Hematopoietic multipotent progenitor cell treated with erythropoietin and hydrocortisone succinate and interleukin-3 and kit ligand, for 4 days (in vitro differentiated cells): ENCODE measurements at regions not wholly inside any gene's neighbourhood (a gene's known extent, or its start where the extent isn't known, plus 50 kb on each side); places are given as distances from the start of the nearest gene placed in this dataset.

Source experiments
- DNase-seq: peaks from one replicate; pipeline ENCODE4 v3.0.0-alpha.2; 2015

DNA sequence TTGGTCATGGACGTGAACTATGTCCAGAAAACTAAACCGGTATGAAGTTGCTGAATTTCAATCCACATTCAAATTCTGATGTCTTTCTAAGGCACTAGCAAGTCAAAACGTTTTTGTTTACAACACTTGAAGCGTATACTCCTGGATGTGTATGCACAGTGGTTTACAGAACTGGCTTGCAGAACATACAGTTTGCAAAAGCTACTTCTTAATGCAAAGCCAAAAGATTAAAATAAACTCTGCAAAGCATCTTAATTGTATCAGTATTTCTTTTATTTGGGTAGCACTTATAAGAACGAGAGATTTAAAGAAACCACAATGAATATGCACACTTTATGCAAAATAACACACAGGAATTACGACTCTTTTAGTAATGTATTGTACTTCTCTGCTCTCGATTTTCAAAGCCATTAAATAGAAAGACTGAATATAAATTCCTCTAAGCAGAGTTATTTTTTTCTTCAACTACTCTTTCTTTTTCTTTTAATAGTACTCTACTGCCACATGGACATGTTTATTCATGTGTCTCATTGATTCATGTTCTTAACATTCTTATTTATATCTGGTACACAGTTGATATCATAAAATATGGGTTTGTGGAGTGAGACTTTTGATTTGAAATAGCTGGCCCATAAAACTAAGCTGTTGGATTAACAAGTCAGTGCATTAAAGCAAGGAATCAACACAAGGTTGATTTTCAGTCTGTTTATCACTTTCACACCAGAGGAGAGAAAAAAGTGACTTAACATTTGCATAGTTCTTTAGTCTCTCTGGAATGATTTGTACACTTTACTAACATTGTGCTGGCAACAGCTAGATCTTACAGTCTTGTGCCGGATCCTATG, 189.4 kb upstream of the STEAP4 start:
- no peak for DNase-seq

DNA sequence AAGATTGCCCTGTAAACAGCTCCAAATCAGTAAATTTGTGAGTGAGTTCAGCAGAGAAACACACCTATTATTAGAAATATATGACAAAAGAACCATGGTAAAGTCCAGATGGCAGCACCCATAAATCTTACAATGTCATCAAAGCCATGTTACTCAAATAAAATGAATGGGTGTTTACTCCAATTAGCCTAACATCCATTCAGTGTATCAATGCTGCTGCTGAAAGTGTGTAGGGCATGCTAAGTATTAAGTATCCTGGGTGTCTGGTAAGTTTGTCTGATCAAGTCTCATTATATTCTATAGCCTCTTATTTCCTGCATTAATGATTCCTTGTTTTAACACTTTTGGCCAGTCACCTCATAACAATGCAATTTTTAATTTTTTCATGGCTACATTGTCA, 185.5 kb upstream of the STEAP4 start:
- no peak for DNase-seq

DNA sequence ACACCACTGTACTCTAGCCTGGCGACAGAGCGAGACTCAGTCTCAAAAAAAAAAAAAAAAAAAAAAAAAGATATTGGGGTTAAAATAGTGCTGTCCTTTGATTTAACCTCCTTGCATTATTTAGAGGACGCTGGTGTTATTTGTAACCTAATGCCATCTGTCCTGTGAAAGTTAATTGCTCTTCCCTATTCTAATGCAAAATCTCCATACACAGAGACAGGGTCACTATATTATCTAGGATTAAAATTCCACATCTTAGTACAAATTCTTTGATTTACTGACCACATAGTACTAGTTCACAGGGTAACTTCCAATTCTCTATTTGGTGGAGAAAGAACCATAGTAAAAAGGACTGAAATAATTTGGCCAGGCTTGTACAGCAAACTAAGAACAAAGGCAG, 184.2 kb upstream of the STEAP4 start:
- DNase-seq = no peak

DNA sequence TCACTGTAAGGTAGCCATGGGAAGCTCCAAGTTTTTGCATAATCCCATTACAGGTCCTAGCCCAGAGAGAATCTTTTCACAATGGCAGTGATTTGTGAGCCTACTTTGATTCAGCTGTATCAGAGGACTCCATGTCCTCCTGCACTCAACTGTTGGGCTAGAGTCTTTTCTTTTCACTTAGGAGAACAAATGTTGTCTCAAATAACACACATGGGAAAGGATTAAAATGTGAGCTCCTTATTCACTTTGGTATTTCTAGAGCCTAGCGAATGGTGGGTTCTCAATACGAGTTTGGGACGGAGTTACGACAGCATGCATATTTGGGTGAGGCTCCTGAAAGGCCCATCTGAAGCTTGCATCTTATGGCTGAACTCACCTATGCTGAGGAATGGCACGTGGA, 183.5 kb upstream of the STEAP4 start:
- no peak for DNase-seq

DNA sequence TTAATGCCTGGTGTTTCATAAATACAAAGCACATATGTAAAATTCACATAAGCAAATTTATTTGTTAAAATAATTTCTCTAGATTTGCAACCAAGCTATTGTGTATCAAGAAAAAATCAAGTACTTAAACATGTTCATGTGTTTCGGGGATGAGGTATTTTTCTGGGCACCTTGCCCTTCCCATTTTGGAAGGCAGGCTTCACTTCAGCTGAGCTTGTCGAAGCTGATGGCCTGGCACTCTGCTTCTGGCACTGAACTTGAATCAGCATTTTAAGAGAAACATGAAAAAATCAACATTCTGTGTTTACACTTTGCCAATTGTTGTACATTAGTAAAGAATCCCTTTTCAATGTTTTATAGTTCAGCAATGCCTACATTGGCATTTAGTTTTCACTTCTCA, 179.1 kb upstream of the STEAP4 start:
- DNase-seq = no peak

DNA sequence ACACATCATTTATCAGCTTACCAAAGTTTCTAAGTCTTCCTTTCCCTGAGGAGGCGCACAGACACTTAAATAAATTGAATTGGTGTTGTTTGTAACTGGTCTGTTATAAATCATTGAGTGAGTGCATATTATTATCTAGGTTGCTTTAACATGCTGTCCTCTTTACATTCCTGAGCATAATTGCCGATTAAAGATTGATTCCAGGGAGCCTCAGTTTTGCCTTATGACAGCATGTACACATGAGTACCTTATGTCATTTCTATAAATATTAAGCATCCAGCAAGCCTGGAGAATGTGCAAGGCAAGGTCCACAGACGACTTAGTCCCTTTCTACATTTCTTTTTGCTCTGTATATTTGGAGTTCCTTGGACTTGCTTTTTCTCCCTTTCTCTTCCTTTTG, 177.9 kb upstream of the STEAP4 start:
- DNase-seq = no peak

DNA sequence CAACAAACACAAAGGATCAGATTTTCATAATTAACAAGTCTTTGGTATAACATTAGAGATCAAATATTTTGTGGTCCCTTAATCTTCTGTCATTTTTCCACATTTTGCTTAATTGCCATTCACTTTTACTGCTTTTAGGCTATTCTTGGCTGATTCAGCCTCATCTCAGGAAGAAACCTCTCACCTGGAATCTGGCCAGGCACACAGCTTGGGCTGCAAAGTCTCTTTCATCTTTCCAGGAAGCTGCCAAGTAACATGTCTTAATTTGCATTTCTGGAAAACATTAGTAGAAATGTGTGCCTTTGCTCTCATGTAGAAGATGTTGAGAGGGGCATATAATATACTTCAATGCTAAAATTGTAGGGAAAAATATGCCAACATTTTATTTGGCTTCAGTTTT, 174.2 kb upstream of the STEAP4 start:
- DNase-seq = no peak

DNA sequence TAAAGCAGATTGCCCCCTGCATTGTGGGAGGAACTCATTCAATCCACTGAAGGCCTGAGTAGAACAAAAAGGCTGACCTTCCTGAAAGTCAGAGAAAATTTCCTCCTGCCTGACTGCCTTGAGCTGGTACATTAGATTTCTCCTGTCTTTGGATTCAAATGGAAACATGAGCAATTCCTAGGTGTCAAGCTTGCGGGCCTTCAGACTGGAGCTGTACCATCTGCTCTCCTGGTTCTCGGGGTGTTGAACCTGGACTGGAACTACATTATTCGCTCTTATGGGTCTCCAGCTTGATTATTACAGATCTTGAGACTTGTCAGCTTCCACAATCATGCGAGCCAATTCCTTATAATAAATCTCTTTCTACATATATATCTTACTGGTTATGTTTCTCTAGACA, 173.6 kb upstream of the STEAP4 start:
- DNase-seq = no peak

DNA sequence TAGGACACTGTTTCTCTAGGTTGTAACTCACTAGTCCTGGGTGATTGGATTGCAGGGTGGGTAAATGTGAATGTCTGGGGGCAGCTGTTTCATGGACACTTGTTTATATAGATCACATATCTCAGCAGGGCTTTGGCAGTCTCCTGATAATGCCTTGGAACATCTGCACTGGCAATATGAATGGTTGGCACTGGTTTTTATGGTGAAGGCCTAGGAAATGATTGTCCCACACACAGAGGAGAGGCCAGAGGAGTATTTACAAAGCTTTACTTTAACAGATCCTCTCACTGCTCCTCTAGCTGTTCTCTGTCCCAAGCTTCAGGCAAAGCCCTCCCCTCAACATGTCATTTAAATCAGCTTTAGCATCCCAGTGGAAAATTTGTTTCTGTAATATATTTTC, 171.3 kb upstream of the STEAP4 start:
- no peak for DNase-seq

DNA sequence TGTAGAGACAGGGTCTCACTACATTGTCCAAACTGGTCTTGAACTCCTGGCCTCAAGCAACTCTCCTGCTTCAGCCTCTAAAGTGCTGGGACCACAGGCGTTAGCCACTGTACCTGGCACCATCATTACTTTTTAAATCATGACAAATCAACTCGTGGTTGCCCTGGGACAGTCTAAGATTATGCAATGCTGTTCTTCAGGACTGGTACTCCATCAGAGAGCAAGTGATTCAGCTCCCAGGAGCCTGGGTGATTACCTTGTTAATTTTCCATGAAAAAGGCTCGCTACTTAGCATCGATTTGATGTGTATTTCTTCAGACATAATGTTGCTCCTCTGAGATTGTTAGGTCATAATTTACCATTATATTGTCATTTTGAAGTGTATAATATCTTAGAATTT, 158.9 kb upstream of the STEAP4 start:
- no peak for DNase-seq

DNA sequence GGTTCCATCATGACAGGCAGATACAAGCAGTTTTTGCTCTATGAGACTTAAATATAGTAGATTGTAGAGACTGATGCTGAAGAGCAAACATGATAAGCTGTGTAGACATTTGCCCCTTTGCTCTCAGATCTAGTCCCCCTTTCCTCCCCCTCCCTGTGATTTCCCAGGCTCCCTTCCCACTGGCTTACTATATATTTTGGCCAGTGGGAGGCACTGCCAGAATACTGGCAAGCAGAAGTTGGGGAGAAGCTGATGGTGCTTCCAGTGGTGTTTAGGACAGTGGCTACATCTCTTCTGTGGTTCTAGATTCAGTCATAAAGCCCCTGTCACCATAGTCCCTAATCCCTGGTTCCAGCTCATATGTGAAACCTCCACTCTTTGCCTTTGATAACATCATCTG, 156.1 kb upstream of the STEAP4 start:
- no peak for DNase-seq

DNA sequence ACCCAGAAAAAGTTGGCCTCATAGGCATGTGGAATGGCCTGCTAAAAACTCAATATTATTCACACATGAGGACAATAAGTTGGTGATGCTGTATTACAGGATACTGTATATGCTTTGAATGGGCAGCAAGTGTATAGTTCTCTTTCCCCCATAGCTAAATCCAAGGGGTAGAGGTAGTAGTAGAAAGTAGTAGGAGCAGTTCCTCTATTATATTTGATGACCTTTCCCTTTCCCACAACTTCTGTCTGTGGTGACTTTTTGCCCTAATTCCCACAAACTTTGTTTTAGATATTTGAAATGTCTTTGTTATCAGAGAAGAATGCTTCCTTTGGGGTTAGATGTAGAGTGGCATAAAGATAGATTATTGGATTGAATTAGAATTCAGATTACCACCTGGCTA, 154.0 kb upstream of the STEAP4 start:
- no peak for DNase-seq

DNA sequence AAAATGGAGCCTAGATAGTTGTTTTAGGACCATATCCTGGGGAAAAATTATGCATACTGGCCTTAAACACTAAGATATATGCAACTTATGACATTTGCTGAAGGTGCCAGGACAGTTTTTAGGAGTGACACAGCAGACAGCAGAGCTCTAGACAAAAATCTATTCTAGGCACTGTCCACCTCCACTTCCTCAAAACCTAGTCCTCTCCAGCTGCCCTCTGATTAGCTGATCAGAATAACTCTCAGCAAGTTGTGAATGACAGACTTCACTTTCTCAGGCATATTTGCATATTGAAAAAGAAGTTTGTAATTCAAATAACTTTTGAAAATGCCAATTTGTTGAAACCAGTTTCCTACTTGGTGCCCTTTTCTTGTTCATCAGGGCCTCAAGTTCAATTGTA, 152.3 kb upstream of the STEAP4 start:
- no peak for DNase-seq

DNA sequence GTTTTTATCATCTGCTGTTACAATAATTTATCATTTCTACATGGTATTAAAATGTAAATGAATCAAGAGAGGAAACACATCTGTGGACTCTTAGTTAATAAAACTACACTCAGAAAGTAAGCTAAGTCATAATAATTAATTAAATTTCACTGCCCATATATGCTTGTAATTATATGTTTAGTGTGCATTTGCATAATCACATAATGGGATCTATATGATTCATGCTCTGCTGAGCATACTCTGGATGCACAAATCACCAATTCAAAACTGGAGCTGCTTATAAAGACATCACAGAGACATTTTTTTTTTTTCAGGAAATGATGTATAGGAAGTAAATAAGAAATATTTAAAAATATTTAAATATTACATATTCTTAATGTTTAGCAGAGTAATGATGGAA, 151.6 kb upstream of the STEAP4 start:
- no peak for DNase-seq

DNA sequence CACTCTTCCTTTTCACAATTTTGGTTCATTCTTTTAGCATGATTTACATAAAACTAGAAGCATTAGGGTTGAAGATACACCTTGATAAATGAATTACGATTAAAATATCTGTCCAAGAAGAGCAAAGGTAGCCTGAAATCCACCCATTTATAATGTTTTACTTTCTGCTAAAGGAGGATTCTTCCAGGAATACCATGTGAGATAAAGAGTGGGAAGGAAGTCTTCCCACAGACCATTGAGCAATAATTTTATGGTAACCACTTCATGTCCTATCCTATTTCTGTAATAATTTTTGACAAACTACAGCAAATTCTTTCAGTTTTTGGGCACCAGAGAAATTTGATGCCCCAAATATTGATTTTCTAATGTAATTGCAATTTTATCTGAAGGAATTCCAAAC, 150.6 kb upstream of the STEAP4 start:
- DNase-seq = no peak

DNA sequence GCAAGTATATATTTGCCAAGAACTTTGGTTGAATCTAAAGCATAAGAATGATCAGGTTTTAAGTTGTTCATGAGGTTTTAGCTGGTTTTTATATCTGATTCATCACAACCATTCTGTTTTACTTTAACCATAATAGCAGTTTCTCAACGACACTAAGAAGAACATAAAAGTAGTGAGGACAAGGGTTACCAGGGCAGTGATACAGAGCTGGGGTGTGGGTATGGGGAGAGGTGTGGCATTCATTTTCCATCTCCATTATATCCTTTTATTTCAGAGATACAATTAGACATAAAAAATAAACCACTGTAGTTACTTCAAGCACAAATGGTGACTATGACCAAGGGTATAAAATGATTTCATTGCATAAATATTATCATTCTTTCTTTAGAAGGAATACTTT, 149.8 kb upstream of the STEAP4 start:
- DNase-seq = no peak

DNA sequence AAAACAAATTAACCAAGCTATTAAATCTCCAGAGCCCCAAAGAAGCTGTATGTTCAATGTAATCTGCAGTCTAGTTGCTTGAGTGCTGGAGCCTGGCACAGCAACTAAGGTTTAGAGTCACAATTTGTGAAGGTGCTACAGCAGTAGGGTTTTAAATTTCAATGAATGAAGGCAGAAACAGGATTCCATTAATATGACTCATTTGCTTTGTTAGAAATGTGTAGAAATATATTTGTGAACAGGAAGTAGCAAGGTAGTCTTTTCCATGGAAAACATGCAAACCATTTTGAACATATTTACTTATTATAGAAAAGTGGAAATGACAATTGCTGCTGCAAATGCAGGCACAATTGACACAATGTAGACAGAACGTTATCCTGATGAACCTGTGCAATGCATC, 149.0 kb upstream of the STEAP4 start:
- no peak for DNase-seq

DNA sequence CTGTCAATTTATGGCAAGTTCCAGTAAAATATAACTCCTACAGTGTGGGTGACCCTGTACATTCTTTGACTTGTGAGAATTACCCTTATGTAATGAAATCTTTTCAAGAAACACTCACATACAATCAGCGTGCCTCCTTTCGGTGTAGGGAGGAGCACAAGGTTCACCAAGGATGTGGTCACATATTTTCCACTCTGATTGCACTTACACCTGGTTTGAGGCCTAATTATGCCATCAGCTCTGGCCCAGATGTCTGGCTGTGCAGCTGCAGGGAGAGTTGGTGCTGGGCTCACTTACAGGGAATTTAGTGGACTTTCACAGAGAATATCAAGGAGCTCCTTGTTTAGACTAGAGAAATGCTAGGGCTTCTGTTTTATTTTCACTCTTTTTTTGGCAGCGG, 146.0 kb upstream of the STEAP4 start:
- DNase-seq = no peak

DNA sequence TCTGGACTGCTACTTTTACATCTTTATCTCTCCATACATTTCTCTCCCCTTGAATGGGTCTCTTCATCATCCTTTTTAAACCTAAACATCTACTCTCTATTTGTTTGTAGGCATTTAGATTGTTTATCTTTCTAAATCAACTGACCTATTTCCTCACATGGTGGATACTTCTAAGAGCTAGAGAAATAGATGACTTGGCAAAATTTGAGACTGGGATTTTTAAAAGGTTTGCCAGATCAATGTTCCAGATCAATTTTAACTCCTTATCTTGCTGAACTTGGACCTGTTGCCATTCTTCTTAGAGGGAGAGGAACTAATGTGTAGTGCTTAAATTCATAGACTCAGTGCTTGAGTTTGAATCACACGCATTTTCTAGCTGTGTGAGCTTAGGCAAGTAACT, 144.2 kb upstream of the STEAP4 start:
- no peak for DNase-seq

DNA sequence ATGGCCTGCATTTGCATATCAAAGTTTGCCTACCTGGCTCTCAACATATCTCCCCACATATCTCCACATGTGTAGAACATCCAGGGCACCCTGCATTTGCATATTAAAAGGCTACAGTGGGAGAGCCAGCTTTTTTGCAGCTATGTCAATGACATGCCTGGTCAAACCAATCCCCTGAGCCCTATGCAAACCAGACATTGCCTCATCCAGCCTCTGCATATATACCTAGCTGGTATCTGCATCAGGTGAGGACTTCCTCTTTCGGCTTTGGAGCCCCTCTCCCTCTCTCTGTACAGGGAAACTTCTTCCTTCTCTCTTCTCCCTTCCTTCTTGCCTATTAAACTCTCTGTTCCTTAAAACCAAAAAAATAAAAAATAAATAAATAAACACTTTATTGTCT, 142.7 kb upstream of the STEAP4 start:
- DNase-seq = no peak

DNA sequence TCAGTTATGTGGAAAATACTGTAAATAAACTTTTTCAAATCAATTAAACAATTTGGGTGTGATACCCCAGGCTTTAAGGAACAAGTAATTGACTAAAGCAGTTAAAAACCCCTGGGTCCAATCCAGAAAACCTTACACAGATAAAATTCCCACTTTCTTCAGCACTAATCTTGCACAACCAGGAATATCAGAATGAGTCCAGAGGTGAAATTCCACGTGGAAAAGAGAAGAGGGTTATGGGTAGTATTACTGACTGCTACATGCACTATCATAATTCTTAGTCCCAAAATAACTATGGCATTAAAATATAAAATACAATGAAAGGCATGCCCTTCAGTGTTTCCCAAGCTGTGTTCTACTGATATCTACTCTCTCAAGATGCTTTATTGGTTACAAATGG, 135.7 kb upstream of the STEAP4 start:
- DNase-seq = no peak

DNA sequence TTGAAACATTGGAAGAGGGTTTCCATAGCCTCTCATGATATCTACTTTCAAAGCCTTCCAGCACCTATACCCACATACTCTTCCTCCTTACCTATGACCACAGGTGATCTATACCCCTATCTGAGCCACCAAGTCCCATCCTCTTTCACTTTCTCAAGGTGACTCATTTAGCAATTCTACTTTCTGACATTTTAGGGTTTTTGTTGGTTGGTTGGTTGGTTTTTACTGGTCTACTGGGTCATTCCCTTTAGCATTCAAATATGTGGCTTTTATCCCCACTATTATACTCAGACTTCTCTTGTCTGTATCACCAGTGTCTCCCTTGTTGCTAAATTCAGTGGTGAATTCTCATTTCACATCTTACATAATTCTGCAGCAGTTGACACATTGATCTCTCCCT, 130.4 kb upstream of the STEAP4 start:
- no peak for DNase-seq

DNA sequence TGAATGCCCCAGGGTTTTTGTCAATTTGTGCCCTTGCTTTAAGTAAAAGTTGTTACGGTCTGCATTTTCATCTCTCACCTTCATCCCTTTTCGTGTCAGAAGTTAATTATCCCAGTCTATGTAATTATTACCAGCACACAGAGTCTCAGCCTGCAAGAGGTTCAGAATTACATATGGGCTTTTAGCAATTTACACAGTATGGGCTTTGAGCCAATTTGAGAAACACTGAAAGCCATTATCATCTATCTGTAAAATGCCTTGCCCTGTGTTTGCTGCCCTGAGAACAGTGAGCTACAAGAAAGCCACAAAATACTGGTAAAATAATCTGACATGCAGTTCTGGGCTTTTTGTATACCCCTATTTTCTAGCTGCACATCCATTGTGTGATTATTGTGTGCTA, 125.6 kb upstream of the STEAP4 start:
- DNase-seq = no peak

DNA sequence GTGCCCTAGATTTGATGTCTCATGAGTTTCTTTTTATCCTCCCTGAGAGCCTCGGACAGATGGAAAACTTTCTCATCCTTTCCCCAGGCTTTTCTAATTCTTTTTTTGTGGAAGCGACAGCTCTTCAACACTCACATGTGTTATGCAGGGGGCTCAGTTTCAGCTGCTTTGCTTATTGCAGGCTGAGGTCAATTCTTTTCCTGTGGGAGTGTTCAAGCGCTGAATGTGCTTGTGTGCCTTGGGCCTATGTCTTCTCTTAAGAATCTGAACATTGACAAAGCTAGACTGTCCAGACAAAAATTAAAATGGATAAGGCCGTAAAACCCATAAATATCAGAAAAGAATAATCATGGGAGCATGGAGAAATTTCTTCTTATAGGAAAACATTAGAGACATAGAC, 125.2 kb upstream of the STEAP4 start:
- no peak for DNase-seq

DNA sequence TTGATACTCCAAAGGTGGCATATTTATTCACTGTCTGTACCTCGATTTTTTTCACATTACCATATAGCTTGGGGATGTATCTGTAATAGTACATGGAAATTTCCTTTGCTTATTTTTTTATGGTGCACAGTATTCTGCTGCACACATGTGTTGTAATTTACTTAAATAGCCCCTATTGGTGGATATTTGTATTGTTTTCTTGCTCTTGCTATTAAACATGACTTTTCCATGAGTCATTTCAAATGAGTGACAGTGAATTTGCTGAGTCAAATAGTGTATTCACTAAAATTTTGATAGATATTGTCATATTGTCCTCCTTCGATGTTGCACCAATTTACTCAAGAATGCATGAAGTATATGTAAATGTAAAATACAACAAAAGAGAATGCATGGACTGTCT, 122.7 kb upstream of the STEAP4 start:
- peak; percentile 4 for DNase-seq

DNA sequence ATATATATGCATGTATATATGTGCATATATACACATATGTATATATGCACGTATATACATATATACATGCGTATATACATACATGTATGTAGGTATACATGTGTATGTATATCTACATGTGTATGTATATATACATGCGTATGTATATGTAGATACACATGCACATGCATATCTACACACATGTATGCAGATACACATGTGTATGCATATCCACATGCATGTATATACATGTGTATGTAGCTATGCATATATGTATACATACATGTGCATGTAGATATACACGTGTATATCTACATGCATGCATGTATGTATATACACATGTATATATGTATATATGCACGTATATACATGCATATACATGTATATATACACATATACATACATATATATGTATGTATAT, 95.8 kb upstream of the STEAP4 start:
- DNase-seq = no peak
